ENCODE measurements at regions not wholly inside any gene's neighbourhood (a gene's known extent, or its start where the extent isn't known, plus 50 kb on each side); places are given as distances from the start of the nearest gene placed in this dataset.

DNA sequence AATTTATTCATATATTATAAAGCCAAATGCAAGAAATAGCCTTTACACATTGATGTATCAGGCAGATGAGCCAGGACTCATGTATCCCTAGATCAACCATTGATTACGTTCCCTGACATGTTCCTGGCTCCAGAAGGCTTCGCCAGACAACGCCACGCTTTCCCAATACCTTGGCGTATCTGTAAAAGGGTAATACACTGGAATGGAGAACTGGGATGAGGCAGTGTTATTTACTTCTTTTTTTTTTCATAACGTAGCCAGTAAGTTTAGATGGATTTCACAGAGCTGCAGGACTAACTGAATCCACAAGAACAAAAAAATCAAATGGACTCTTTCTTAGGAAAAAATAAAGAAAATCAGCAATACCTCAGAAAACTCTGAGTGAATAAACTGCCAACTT, 588.1 kb upstream of the SEMA3D start:
- DNase-seq: no peak

DNA sequence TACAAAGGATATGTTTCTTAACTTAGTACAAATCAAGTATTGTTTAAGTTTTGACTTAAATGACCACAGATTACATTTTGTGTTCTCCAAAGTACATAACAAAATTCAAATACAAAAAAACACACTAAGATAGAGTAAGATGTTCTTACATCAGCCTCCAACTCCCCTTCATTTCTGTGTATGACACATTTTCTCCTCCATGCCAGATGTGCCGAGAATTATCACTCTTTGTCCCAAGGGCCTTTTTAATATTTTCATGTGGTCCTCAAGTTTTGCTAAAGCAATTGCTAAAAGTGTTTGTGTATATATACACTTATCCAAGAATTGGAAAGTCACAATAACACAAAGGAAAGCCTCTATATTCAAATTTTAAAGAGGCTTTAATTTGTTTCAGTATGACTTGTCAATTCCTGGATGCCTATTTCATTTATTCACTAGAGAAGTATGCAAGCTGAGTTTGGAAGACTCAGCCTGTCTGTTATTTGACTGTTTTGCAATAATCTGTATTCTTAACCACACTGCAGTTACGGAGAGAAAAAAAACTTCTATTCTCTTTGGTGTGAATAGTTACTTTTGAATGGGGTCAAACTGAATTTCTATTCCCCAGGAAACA, 586.4 kb upstream of the SEMA3D start:
- no peak for DNase-seq

DNA sequence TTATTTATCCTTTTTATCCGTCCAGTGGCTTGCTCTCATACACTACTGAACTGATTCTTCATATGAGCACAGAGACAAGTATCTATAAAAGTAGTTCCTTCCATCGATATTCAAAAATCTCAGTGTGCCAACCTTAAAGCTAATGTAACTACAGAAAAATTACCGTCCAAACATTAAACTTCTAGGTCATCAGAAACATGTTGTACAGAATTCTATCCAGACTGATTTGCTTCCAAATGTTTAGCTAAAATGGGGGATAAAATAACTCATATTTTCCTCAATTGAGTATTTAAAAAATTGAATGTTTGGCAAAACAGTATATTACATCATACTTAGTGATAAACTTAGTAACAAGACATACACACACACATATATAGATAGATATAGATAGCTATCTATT, 584.7 kb upstream of the SEMA3D start:
- DNase-seq: no peak

DNA sequence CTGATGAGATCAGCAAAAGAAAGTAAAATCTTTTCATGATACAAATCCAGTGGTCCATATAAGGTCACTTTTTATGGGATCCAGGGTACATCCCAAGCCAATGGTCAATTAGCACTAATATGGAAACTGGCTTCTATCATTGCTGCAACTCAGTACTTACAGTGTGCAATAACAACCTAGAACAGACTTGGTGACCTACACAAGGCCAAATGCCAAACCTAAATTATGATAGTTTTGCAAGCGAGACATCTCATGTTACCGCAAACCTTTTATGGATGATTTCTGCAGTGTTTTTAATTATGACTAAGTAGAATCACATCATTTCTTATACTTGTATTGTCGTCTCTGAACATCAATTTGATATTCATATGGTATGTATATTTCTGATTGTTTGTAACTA, 583.5 kb upstream of the SEMA3D start:
- no peak for DNase-seq

DNA sequence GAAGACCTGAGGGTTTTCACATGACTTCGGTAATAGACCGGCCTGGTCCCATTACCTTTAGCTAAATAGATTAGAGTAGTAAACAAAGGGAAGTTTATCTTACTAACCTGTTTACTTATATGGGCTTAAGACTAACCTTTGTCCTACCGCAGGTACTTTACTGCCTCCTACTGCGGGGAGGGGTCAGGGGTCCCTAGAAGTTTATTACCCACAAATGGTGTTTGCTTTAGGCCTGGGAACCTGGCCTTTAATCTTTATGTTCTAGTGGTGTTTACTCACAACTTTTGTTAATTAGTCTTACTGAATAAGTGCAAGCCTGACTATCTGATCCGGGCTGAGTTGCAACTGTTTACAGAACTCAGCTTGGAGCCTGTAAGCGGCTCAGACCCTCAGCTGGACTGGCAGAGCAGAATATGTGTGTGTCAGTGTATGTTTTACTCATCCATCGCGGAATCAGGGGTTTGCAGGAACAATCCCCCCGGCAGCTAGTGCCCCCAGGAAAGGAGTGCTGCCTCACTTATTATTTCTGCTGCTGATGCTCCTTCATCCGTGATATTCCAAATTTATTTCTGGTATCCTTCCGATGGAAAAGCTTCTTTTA, 578.9 kb upstream of the SEMA3D start:
- DNase-seq: no peak

DNA sequence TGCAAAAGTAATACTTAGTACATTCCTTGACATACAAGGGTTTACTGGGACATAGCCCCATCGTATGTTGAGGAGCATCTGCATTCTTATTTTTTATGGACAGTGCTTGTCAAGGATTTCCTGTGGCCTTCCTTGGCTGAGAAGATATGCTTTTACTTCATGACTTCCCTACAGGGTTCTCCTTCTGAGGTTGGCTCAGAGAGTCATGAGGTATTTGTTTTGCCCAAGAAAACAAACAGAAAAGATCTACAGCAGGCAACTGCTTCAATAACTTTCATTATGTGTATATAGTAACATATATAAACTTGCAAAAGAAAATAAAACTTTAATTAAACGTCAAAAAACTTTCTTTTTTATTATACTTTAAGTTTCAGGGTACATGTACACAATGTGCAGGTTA, 577.2 kb upstream of the SEMA3D start:
- no peak for DNase-seq

DNA sequence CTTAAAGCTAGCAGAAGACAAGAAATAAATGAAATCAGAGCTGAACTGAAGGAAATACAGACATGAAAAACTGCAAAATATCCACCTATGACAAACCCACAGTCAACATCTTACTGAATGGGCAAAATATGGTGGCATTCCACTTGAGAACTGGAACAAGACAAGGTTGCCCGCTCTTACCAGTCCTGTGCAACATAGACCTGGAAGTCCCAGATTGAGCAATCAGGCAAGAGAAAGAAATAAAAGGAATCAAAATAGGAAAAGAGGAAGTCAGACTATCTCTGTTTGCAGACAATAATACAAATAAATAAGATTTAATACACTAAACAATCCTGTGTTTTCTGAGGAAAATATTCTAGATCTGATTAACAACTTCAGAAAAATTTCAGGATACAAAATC, 570.5 kb upstream of the SEMA3D start:
- no peak for DNase-seq

DNA sequence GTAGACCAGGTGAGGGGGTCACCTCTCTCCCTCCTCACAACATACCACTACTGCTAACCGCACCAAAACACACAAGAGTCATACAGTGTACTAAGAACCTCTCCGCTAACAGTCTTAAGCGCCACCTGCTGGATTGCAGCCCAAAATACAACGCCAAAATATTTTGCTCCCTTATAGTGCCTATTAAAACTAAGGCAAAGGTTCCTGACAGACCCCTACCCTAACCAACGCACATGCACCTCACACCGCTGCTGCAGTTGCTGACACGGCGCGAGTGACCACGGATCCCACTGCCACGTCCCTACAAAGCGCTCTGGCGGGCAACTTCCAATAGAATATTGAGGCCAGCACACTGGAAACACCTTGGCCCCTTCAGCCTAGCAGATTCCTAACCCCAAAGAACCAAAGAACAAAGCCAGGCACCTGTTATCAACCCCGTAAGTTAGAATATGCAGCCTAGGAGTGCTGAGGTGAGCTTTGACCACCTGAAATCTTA, 563.6 kb upstream of the SEMA3D start:
- DNase-seq: no peak

DNA sequence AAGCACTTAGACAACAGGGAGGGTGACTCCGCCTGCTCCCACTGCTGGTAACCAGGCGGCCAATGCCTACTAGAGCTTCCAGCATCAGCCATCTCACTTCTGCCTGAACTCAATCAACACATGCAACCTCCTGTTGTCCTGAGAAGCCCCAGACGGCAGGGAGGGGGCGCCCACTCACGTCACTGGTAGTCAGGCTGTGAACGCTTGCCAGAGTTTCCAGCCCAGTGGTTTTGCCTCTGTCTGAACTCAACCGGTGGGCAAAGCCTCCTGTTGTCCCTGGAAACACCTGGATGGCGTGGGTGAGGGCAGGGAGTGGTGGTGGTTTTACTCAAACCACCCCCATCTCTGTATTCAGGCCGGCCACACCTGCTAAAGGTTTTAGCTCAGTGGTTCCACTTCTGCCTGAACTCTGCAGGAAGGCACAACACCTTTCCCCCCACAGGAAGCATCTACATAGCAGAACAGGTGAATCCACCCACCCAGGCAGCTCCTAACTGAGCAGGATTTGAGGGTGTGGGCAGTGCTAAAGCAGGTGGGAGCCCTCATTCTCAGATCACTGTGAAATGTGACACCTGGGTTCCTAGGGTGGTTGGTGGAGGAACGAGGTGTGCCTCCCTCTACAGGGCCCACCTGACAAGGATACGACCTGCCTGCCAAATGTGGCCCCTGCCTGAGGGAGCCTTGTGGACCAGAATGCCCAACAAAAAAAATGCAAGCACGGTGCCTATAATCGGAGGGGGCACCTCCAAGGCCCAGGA, 563.0 kb upstream of the SEMA3D start:
- DNase-seq: no peak

DNA sequence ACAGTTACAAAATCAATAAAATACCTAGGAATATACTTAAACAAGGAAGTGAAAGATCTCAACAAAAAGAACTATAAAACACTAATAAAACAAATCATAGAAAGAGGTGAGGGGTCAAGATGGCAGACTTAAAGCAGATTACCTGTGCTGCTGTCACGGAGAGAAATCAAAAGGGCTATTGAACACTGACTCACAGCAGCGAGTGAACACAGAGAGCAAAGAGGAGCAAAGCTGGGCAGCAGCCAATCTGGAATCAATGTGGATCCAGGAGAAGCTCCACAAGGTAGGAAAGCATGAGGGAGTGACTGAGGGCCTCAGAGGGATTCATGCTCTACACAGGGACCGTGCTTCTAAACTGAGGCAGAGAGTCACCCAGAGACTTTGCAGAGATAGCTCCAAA, 562.0 kb upstream of the SEMA3D start:
- no peak for DNase-seq

DNA sequence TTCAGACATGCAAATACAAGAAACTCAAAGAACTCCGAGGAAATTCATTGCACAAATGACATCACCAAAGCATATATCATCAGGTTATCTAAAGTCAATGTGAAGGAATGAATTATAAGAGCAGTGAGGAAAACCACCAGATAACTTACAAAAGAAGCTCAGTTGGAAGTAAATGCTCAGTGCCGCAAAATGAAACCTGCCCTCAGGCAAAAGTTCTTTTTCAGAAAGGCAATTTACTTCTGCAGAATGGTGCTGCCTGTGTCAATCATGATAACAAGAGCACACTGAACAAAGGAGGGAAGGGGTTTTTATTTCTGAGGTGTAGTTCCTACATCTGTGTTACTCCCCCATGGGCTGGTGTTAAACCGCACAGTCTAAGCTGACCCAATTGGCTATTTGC, 550.6 kb upstream of the SEMA3D start:
- DNase-seq: no peak

DNA sequence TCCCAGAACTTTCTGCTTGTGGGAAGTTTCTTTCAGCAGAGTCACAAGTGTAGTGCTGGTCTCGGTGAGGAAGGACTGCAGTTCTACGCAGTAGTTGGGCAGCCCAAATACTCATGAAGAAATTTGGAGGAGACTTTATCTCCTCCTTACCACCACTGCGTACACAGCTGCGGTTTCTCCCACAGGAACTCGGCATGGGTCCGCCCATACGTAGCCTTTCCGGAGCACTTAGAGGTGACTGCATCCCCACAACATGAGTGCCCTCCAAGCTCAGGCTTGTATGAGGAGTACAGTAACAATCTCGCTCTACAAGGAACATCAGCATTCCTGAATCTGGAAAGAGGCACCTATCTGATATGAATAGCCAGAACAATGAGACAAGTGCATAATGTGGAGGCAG, 549.2 kb upstream of the SEMA3D start:
- DNase-seq: no peak

DNA sequence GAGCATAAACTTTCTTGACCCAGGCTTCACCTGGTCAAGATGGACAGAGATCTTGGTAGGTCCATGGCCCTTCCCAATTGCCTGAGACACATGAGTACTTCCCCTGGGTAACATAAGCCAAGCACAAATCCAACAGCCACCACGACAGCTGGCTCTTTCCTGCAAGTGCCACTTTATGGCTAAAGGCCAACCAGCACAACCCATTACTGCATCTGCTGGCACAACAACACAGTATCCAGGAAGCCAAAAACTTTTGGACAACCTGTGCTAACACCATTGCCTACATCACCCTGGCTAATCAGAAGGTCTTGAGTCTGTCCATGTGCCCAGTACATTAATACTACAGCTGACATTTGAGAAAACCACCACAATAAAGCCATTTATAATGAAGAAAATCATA, 548.0 kb upstream of the SEMA3D start:
- DNase-seq: no peak

DNA sequence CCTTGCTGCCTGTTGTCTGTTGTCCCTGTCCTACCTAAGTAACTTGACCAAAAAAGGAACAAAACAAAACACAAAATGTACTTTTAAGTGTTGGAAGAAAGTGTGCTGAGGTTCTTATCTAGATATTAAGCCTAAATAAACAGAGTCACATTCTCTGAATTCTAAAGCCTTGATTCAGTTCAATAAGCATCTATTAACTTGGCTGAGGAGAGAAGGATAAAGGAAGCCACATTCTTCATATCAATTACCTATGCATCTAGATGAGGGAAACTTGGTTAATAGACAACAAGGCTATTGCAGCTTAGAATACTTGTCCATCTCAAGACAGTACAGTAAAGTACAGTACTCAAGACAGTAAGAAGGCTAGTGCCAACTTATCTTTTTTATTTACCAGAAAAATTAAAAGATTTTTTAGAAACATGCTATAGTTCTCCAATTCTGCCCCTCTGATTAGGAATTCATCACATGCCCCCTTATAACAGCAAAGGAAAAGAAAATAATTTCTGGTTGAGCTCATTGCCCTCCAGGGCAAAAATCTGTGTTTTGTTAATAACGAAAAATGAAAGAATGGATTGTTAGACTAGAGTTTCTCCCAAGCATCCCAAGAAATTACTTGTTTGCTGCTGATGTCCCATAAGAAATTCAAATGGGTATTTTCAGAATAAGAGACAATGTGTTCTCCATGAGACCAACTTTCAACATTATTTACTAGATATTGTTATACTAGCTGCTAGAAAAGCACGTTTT, 546.5 kb upstream of the SEMA3D start:
- DNase-seq: no peak

DNA sequence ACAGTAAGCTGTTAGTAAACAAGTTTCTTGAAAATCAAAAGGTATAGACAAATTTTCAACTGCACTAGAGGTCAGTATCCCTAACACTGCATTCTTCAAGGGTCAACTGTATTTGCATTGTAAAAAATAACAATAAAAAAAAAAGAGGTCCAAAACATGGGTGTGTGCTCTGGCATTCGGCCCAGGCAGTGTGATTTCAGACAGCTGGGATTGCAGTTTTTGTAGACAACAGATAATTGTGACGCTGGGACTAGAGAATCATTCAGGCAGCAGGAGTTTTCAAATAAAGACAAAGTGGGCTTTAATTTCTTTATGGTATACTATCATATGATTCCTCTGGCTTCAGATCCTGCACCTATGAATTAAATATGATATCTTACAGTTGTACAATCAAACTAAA, 543.2 kb upstream of the SEMA3D start:
- DNase-seq: no peak

DNA sequence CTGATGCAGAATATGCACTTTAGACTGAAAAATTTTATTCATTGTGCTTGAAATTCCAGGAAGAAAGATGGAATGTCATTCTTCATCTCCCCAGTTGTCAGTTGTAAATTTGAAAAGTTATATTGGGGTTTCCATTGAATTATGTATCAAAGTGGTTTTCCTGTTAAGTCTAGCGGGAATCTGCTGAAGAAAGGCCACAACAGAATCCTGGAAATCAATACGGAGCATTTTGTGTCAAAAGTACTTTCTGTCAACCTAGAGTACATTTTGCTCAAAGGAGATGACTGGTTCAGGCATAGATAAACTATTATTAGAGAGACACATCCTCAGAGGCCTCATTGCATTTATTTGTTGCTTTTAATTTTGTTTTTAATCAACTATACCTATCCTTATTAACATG, 538.2 kb upstream of the SEMA3D start:
- DNase-seq: no peak

DNA sequence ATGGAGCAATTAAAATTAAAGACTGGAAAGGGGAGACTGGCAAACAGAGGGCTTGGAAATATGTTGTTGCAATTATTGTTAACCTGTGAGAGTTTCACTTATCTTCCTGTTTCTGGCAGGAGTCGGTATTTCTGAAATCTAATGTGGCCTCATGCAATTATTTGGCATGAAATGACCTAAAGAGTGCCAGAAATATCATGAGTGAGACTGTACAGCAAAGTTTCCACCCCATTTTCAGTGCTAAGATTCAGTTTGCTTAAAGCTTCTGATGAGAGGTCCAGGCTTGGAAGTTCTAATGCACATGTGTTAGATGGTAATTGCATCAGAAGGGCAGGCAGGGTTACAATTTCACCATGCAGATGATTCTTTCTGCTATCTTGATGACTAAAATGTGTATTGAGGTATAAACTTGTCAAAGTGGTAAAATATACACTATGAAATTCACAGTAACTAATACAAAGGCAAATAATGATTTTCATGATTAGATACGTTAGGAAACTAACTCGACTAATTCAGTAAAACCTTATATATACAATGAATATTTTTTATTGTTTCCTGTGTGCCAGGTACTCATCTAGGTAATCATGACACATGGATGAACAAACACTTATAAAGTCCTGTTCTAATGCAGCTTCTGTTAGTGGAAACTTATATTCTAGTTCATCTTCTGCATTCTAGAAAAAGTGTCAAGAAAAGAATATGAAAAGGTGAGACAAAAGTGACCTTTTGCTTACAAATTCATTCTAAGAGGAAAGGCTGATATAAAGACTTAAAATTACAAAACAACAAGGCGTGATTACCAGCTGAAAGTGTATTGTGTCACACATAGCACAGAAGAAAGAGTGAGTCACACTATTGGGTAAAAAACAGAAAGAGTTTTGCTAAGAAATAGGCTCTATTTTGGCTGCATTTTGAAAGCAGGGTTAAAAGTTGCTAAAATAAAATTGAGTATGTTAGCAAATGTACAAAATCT, 533.4 kb upstream of the SEMA3D start:
- no peak for DNase-seq

DNA sequence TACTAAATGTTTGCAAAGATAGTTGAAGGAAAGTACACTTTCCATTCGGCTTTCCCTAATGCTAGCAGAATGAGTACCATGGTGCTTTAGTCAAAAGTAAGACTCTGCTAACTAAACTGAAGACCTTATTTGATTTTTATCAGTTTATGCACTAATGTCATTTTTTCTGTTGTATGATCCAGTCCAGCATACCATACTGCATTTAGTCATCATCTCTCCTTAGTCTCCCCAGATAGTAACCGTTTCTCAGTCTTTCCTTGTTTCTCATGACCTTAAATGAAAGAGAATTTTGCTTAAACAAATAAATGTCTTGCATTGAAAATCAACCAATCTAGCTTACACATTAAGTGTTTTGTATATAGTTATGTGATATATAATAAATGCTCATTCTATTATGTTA, 529.5 kb upstream of the SEMA3D start:
- no peak for DNase-seq

DNA sequence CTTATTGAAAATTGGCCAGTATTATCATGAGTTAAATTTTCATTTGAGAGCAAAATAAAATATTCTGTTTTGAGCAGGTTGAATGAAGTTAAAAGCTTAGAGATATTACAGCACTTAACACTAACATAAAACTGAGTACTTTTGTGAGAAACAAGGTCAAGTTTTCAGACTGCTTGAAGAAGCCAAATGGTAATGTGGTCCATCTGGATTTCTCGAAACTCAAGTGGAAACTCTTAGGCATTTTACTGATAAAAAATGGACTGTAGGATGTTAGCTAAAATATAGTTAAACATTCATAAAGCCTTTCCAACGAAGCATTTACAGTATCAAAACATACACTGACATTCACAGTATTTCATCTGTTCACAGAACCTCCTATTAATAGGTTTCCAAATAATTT, 528.1 kb upstream of the SEMA3D start:
- no peak for DNase-seq

DNA sequence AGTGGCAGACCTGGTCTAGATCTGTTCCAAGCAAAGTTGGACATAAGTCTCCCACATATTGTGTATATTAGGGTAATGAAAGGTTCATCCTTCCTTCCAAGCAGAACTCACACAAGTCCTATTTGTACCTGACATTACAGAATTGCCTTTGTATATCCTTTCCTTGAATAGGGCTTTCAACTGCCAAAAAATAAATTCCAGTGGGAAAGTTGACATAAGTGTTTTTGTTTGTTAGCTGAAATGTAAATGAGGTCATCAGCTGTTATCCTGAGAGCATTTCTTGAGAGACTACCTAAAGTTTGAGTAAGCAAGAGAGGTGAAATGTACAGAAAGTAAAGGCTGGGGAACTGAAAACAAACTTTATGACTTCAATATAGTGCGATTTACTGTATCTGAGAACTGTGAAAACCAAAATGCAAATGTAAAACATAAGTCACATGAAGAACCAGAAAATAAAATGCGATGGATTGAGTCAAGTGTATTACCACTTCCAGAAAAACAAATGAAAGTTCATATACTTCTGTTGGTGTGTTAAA, 527.3 kb upstream of the SEMA3D start:
- no peak for DNase-seq

DNA sequence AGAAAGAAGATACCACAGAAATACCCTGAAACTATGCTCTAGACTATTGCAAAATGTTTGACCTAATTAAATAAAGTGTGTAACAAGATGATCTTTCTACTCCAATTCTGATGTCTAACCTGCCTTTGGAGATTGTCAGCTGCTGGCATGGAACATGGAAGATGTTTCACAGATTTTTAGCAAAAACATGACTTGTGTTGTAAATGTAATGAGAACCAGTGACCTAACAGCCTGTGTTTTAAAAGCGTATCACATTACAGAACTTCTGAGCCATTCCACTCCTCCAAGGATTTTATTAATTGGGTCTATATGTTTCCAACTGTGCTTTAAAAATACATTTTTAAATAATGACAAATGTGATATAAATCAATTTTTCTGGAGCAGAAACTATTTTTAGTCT, 526.3 kb upstream of the SEMA3D start:
- DNase-seq: no peak

DNA sequence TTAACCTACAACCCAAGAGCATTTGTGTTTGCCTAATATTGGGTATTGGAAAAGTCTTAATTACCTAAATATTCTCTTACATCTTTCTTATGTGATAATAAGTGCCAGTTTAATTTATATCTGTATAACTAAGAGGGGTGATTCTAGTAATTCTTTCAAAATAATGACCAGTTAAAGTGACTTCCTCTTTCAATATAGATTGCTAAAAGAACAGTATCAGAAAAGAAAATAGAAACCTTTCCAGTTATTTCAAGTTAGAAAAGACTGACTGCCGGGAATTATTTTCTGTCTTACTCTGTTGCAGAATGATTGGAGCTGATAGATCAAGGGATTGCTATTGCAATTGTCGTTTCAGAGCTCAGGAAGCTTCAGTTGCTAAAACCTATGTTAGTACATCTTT, 525.0 kb upstream of the SEMA3D start:
- no peak for DNase-seq
